D341Med (cell line): ENCODE measurements at regions not wholly inside any gene's neighbourhood (a gene's known extent, or its start where the extent isn't known, plus 50 kb on each side); places are given as distances from the start of the nearest gene placed in this dataset.
"Not testable (repeated sequence)": the region's sequence is repeated elsewhere in the genome, so short reads cannot be mapped to it uniquely, and the experiment has no call there.

Experiments used
- DNase-seq: peaks from one replicate; pipeline ENCODE4 v3.0.0; 2012; ENCODE audit warnings: low spot score

DNA sequence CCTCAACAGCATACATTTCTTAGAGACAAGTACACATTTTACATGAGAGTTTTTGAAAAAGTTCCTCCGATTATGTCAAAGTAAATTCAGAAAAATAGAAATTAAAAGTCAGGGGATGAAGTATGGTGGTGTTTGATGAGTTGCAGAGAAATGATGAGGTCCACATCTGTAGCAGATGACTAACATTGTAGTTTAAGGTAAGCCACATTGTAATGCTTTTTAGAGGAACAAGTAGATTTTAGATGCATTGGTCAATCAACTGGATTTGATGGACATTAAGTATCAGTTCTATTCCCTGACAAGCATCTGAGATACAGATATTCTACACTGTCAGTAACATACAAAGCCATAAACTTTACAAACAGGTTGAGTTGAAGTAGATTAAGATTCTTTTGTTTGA, 402.4 kb upstream of the RORB start:
- DNase-seq, result no peak

DNA sequence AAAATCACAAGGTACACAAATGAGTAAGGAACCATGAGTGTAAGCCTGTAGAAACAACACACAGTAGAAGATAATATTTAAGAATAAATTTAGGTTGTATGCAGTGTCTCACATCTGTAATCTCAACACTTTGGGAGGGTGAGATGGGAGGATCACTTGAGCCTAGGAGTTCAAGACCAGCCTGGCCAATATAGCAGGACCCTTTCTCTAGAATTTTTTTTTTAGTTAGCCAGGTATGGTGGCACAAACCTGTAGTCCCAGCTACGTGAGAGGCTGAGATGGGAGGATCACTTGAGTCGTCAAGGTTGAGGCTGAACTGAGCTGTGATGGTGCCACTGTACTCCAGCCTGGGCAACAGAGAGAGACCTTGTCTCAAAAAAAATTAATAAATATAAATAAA, 401.2 kb upstream of the RORB start:
- no peak for DNase-seq

DNA sequence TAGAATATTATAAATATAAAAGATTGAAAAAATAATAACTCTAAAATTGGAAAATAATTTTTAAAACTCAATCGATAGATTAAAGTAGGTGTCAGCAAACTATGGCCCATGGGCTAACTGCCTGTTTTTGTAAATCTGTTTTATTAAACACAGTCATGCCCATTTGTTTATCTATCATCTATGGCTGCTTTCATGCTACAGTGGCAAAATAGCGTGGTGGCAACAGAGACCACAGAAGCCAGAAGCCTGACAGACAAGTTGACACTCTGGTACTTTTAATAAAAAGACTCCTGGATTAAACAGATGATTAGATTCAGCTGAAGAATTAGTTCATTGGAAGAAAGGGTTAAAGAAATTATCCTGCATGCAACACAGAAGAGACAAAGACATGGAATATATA, 400.7 kb upstream of the RORB start:
- DNase-seq, result no peak

GRCh38 chr9:74100042-74100441, 397.1 kb upstream of the RORB start:
- DNase-seq, result no peak

- DNase-seq, result not testable (repeated sequence)
Observed at GRCh38 chr9:74102148-74102547, 395.0 kb upstream of the RORB start.

DNA sequence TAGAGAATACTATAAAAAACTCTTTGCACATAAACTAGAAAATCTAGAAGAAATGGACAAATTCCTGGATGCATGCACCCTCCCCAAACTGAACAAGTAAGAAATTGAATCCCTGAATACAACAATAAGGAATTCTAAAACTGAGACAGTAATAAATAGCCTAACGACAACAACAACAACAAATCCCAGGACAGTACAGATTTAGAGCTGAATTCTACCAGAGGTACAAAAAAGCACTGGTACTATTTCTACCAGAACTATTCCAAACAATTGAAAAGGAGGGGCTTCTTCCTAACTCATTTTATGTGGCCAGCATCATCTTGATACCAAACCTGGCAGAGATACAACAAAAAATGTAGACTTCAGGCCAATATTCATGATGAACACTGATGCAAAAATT, 394.4 kb upstream of the RORB start:
- no peak for DNase-seq

DNA sequence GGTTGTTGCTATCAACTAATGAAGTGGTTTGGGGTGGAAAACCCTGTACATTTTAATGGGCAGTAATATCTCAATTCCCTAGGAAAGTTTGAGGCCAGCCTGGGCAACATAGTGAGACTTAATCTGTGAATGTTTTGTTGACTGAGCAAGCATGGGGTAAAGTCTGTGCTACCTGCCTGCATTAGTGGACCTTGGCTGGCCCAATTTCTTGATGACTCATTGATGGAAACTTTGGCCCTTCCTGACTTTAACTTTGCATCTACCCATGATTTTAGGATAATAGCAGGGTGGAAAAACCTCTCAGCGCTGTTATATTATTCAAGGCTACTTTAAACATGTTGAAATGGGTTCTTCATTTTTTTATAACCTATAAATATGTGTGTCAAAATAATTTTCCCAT, 389.4 kb upstream of the RORB start:
- DNase-seq, result no peak

DNA sequence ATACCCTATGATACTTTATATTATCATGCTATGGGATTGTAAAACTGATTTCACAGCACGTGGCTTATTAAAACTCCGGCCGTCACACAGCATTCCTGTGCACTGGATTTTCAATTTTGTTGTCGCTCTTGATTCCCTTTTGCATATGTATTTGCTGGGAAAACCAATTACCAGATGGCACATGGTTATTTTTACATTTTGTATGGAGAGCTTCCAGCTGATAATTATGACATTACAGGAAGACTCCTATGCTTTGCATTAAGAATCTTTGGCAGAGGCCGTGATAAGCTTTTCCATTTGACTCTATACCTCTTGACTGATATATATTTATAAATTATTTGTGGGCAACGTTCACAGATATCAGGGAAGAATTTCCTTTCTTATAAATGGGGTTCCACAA, 381.2 kb upstream of the RORB start:
- DNase-seq, result no peak

DNA sequence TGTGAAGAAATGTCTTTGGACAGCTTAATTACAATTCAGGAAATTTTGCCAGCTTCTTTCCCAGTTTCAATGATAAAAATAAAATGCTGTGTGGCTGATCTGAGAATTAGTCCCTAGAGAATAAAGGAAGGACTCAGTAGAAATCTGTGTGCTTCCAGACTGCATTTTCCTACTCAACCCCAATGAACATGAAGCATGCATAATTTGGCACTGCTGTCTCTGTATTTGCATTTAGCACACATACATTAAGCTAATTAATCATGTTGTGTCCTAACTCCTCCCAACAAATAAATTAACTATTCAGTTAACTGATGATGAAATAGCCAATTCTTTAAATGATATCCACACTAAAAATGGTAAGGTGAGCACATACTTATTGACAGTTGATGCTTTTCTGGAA, 380.0 kb upstream of the RORB start:
- no peak for DNase-seq

DNA sequence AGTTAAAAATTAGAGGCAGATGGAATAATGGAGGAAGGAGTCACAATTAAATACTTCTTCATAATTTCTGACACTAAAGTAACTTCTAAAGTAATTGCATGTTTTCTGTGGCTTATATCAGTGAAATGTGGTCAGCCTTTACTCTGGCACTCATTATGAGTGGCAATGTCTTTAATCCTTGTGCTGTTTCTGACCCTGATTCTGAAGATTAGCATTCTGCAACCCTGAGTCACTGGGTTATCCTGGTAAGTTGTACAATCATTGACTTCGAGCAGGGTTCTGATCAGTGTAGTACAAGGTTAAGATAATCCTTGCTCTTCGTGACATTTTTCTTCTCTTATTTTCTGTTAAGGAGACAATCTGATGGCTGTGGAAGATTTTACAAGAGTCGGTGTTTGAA, 379.4 kb upstream of the RORB start:
- DNase-seq, result no peak

- no peak for DNase-seq
Observed at GRCh38 chr9:74120061-74120460, 377.1 kb upstream of the RORB start.

DNA sequence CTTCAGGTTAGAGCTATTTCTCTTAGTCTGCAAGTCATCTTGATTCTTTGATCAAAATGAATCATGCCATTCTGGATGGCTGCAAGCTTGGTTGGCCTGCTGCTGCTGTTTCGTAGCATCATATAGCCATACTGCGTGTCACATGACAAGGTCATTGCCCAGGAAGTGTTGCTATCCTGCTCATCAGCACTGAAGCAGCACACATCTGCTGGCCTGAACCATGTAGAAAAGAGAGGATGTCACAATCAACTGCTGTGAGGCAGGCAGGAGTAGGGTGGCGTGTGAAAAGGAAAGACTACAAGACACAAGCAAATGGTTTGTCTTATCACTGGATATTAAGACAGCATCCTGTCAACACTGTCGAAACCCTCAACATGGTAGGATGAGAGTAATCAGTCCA, 376.7 kb upstream of the RORB start:
- DNase-seq, result no peak

- DNase-seq, result no peak
Observed at GRCh38 chr9:74122216-74122615, 374.9 kb upstream of the RORB start.

DNA sequence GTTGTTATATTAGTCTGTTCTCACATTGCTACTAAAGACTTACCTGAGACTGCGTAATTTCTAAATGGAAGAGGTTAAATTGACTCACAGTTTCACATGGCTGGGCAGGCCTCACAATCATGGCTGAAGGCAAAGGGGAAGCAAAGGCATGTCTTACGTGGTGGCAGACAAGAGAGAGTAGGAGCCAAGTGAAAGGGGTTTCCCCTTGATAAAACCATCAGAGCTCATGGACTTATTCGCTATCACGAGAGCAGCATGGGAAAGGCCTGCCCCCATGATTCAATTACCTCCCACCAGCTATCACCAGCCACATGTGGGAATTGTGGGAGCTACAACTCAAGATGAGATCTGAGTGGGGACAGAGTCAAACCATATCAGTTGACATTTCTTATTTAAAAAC, 374.5 kb upstream of the RORB start:
- no peak for DNase-seq

GRCh38 chr9:74125941-74126340, 371.2 kb upstream of the RORB start:
- DNase-seq, result no peak

GRCh38 chr9:74132986-74133385, 364.1 kb upstream of the RORB start:
- DNase-seq, result no peak

DNA sequence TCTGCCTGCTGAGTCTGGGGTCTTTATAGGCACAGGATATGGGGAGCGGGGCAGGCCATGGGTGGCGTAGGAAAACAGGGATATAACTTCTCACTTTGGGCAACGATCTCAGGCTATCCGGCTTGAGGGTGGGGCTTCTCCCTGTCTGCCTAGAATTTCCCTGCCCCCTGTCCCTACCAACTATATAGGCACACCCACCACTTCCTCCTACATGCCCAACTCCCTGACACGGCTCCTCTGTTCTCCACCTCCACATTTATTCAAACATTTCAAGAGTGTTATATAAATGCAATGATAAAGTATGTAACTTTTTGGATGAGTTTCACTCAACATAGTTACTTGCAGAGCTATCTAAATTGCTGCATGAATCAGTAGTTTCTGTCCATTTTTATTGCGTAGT, 363.2 kb upstream of the RORB start:
- DNase-seq, result no peak

DNA sequence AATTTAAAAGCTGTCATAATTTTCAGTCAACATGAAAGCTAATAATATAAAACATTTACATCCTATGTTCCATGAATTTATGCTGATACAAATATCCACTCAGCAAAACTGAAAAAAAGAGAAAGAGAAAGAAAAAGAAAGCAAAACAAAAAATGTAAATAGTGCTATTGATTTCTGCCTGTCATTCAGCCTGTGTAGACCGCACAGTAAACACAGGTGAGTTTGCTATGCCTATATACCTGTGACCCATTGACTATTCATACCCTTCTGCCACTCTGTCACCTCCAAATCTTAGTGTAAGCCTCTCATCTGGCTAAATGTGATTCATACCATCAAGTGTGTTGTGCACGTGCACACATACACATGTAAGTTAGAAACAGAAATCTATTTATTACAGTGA, 359.0 kb upstream of the RORB start:
- no peak for DNase-seq

- no peak for DNase-seq
Observed at GRCh38 chr9:74140141-74140540, 357.0 kb upstream of the RORB start.

- no peak for DNase-seq
Observed at GRCh38 chr9:74147906-74148305, 349.2 kb upstream of the RORB start.

- DNase-seq, result no peak
Observed at GRCh38 chr9:74172874-74173273, 324.3 kb upstream of the RORB start.

DNA sequence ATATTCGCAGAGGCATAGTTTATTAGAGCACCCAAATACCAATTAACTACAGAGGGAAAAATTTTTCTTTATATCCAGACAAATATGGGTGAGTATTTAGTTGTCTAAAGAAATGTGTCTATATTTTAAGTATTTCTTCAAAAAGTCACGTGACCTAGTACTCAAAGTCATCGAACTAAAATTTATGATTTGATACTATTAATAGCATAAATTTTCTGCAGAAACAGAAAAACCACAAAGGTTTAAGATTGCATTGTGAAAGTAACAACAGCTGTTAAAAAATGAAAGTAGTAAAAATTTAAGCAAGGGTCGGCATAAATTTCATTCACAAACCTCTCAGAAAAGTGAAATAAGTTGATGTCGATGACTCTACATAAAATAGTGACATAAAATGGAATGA, 323.9 kb upstream of the RORB start:
- no peak for DNase-seq

GRCh38 chr9:74197771-74198170, 299.4 kb upstream of the RORB start:
- not testable (repeated sequence) for DNase-seq

GRCh38 chr9:74205056-74205455, 292.1 kb upstream of the RORB start:
- DNase-seq, result no peak

GRCh38 chr9:74218385-74219063, 278.6 kb upstream of the RORB start:
- DNase-seq, result no peak
